T-helper 22 cell (primary cell): ENCODE measurements at regions not wholly inside any gene's neighbourhood (a gene's known extent, or its start where the extent isn't known, plus 50 kb on each side); places are given as distances from the start of the nearest gene placed in this dataset.

ENCODE experiments used
- DNase-seq: peaks from one replicate; pipeline ENCODE4 v3.0.0-alpha.2; 2020; ENCODE audit warnings: low read depth

DNA sequence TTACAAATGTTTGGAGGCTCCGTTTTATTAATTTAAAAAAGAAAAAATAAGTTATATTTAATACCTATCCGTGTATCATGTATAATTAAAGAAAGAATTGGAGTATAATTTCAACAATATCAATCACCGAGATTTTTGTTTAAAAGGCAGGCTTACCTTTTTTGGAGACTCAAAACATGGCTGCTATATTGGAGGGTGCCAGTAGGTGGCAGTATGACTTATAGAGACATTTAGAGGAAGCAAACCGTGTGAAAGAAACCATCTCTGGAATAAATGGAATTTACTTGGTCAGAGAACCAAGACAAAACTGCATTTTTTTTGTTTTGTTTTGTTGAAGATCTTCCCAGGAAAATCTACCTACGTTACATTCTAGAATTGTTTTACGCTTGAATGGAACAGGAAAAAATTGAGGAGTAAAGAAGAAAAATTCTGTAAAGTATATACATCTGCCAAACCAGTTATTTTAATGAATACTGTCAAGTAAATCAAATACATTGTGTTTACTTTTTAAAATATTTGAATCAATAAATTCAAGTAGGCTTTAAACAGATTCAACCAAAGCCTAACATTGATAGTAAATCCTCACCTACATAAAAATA is 802.6 kb upstream of the ALCAM start:
- DNase-seq: peak; percentile 3

- DNase-seq: no peak
These were observed 800.7 kb upstream of the ALCAM start for GRCh38 chr3:104566054-104566453.

DNA sequence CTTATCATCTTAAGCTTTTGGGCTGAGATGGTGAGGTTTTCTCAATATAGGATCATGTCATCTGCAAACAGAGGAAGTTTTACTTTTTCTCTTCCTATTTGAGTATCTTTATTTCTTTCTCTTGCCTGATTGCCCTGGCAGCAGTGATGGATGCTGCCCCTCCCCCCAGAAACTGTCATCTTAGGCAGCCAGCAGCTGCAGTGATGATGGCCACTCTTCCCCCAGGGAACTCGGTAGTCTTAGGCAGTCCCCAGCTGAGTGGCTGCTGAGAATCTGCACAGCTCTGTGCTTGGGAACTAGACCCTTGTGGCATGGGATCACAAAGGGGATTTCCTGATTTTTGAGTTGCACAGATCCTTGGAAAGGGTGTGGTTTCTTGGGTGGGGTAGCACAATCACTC is 791.1 kb upstream of the ALCAM start:
- no peak for DNase-seq

DNA sequence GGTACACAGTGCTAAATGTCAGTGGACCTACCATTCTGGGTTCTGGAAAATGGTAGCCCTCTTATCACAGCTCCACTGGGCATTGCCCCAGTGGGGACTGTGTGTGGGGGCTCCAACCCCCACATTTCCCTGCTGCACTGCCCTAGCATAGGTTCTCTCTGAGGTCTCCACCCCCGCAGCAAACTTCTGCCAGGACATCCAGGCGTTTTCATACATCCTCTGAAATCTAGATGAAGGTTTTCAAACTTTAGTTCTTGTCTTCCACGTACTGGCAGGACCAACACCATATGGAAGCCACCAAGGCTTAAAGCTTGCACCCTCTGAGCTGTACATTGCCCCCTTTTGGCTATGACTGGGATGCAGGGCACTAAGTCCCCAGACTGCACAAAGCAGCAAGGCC is 788.2 kb upstream of the ALCAM start:
- DNase-seq: no peak

DNA sequence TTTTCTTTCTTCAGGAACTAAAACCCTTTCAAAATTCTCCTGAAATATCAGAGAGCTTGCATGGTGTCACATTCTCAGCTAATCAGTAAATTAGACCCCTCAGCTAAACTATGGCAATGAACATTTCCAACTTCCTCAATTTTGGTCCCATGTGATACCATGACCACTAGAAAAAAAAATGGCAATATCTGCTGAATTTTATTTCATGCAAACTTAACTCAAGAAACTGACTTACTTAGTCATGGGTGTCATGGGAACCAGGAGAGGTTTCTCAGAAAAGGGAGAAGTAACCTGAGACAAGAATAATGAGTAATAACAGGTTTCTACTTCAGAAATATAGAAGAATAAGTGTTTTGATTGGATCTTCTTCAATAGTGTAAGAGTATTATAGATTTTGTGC is 784.6 kb upstream of the ALCAM start:
- no peak for DNase-seq

DNA sequence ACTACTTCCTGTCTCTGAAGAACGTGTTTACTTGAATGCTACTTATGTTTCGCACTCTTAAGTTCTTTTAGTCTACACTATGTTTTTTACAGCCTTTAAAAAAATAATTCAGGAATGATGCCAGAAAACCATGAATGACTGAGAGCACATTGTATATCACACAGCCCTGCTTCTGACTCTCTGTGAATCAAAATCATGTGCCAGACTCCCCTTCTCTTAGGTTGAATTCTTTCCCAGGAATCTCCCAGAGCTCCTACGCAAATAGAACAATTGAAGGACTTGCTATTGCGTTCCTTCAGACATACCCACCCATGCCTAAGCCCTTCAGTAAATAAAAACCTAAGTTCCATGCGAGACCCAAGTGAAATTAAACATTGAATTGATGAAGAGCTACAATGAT is 782.0 kb upstream of the ALCAM start:
- DNase-seq: no peak

DNA sequence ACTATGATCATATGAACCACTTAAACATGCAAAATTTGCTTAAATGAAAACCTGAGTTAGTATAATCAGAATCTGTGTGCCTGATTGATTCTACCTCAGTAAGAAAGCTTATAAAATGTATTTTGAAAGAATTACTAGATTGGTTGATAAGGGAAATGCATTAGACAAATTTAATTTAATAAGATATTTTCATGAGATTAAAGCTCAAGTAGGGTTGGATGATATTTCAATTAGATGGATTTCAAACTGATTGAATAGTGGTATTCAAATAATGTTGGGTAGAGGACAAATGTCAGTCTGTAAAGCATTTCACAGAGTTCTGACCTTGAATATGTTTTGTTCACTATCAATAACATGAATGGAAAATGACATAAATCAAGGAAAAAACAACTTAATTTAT is 780.4 kb upstream of the ALCAM start:
- DNase-seq: no peak

- DNase-seq: no peak
These were observed 778.3 kb upstream of the ALCAM start for GRCh38 chr3:104588442-104588841.

GRCh38 chr3:104591776-104592175 is 774.9 kb upstream of the ALCAM start:
- no peak for DNase-seq

DNA sequence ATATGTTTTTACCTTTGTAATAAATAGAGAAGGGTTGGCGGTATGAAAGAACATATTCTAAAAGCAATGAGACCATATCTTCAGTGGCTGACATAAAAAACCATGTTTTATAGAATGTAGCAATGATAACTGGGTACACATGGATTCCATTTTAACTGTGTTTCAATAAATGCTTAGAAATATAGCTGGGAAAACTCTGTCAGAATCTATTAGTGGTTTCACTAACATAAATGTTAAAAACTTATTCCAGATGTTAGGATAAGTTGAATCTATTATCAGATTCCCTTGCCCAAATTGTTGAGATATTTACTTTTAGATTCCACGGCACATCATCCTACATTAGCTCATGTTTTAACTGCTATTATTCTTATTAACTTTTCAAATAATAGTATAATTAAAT is 772.2 kb upstream of the ALCAM start:
- DNase-seq: no peak

- no peak for DNase-seq
These were observed 770.7 kb upstream of the ALCAM start for GRCh38 chr3:104596054-104596453.

- DNase-seq: no peak
These were observed 770.2 kb upstream of the ALCAM start for GRCh38 chr3:104596551-104596950.

GRCh38 chr3:104598848-104599511 is 767.7 kb upstream of the ALCAM start:
- DNase-seq: no peak

GRCh38 chr3:104604326-104605010 is 762.2 kb upstream of the ALCAM start:
- no peak for DNase-seq

- DNase-seq: no peak
These were observed 759.9 kb upstream of the ALCAM start for GRCh38 chr3:104606812-104607211.

DNA sequence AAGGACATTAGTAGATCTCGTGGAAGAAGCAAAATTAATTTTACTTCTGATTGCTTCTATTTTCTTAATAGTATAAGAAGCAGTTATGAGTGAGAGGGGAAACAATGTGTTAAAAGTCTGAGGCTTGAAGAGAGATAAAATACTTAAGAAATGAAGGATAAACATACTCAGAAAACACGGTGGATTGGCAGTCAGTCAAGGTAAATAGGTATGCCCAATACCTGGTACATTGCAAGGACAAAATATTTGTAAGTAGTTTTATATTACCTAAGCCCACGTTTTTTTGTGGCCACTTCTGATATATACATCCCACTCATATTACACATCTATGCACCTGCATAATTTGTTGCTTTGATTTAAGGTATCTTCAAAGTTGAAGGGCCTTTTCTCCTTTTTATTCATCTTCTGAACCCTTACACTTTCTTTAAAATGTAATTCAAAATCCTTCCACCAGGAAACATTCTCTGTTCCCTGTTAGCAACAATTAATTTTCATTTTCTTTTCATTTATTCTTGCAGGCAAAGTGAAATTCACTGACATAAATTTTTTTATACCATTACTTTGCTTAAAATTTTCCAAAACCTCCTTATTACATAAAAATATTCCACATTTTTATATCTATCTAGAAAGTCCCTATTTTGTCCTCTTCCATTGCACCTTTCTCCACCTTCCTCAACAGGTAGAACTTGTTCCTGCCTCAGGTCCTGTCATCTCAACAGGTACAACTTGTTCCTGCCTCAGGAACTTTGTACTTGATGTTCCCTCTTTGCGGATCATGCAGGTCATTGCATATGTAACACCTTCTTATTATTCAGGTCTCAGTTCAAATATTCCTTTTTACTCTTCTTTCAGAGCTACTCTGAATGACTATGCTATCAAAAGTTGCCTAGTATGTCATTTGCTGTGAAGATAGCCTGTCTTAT is 755.7 kb upstream of the ALCAM start:
- DNase-seq: no peak

GRCh38 chr3:104612218-104612617 is 754.5 kb upstream of the ALCAM start:
- no peak for DNase-seq

DNA sequence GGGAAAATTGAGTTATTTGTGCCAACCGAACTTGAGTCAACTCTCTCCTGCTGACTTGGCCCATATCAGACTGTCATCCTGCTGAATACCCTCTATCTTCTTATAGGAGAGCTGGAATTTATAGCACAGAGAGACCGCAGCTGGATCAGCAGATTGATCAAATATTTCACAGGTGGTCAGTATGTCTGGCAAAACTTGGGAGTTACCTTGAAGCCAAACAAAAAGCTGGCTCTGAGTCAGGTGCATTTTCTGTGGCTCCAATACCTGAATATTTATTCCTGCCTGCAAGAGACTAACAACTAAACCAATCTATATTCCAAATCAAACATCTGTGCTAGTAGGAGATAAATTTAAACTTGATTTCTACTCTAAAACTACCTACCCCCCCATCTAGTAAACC is 752.1 kb upstream of the ALCAM start:
- DNase-seq: no peak

GRCh38 chr3:104628185-104628789 is 738.4 kb upstream of the ALCAM start:
- no peak for DNase-seq

DNA sequence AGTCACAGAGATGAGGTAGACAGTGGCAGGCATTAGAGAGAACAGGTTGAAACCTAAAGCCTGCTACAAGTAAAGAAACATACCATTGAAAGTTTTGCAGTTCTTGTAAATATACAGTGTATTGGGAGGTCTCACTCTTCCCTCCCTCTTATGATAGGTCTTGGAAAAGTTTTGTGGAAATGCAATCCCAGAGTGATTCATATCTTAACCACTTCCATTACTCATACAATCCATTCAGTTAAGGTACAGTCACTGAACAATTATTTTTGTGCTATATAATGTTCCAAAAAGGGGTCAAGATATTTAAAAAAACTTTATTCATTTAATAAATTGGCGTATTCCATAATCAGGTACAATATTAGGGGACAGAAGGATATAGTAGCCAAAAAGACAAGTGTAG is 737.7 kb upstream of the ALCAM start:
- no peak for DNase-seq

DNA sequence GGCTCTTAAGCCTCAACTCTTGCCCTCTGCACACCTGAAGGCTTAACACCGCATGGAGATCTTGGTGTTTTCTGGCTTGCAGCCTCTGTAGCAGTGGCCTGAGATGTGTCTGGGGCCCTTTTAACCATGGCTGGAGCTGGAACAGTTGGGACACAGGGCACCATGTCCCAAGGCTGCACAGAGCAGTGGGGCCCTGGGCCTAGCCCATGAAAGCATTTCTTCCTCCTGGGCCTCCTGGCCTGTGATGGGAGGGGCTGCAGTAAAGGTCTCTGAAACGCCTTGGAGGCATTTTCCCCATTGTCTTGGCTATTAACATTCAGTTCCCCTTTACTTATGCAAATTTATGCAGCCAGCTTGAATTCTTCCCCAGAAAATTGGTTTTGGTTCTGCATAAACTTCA is 735.5 kb upstream of the ALCAM start:
- DNase-seq: no peak

DNA sequence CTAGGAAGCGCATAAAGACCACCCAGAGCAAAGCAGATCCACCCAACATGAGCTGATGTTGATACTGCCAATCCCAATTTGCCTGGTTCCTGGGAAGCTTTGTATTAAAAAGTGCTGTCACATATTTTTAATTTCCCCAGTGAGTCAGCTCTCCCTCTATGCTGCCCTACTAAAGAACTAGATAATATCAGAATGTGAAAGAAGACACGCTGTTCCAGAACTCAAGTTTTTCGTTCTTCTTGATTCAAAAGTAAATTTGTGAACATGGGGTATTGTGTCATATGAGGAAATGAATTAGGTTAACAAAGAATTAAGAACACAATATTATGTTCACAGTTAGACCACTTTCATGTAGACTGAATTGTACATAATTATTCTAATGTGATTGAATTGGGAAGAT is 734.2 kb upstream of the ALCAM start:
- no peak for DNase-seq
